Endothelial cell of umbilical vein (primary cell): ENCODE measurements at regions not wholly inside any gene's neighbourhood (a gene's known extent, or its start where the extent isn't known, plus 50 kb on each side); places are given as distances from the start of the nearest gene placed in this dataset.

Source experiments
- BruUV-seq: library from RNA; stranded (reverse); fragments of 400-500 nt; replicated peaks from 2 replicates; lab custom pipeline; 2021; lab: Mats Ljungman, UMichigan
- CTCF ChIA-PET: fragments of 300-600, 350-600 bp; sonication (Branson Sonifier 250); formaldehyde crosslinking; loops from one replicate; lab custom pipeline; 2021; ENCODE audit warnings: antibody characterized with exemption, inconsistent platforms; lab: Charles Lee
- POLR2A ChIA-PET: fragments of 300-600, 350-600 bp; sonication (Branson Sonifier 250); formaldehyde crosslinking; loops from one replicate; lab custom pipeline; 2021; ENCODE audit warnings: antibody characterized with exemption, inconsistent platforms; lab: Charles Lee
- DNase-seq: peaks from one replicate; pipeline ENCODE4 v3.0.0-alpha.2; 2011; ENCODE audit warnings: low read depth, low spot score
- FAIRE-seq: peaks from 2 replicates; lab custom pipeline; 2011; peaks lifted over from hg19 to GRCh38; lab: Jason Lieb, UNC
- H2AFZ ChIP-seq: 2 replicates; pipeline ENCODE4 v1.6.0; 2012; ENCODE audit warnings: low read depth, low read length, control low read depth, inconsistent platforms
- H3K27ac ChIP-seq: 2 replicates; pipeline ENCODE4 v1.5.1; 2011; ENCODE audit warnings: low read depth, mild to moderate bottlenecking, control low read depth, low read length, moderate library complexity; ENCODE audit not compliant: insufficient read depth
- H3K27me3 ChIP-seq, 2 experiments: 2 replicates each; pipeline versions ENCODE4 v1.6.0 to v1.6.1; 2011; ENCODE audit warnings: low read length in 2 of 2, mixed read lengths in 1 of 2; ENCODE audit not compliant: control insufficient read depth in 2 of 2, insufficient read depth in 2 of 2
- H3K36me3 ChIP-seq, 2 experiments: 2 replicates in 1 of 2; 3 replicates in 1 of 2; pipeline ENCODE4 v1.5.1; 2011; ENCODE audit warnings: low read length in 2 of 2, mild to moderate bottlenecking in 1 of 2, moderate library complexity in 1 of 2; ENCODE audit not compliant: control insufficient read depth in 2 of 2, insufficient read depth in 2 of 2; ENCODE audit errors: extremely low read depth in 1 of 2
- H3K4me1 ChIP-seq: 3 replicates; pipeline ENCODE4 v1.5.1; 2011; ENCODE audit warnings: mild to moderate bottlenecking, low read length; ENCODE audit not compliant: control insufficient read depth, insufficient read depth; ENCODE audit errors: extremely low read depth
- H3K4me2 ChIP-seq: 2 replicates; pipeline ENCODE4 v1.6.1; 2011; ENCODE audit warnings: low read length, control low read depth, mixed read lengths; ENCODE audit not compliant: insufficient read depth
- H3K4me3 ChIP-seq, 3 experiments: fragments of 200-600 bp in 1 of 3; sonication (generic), shearing (Covaris generic) in 1 of 3; replicated peaks in 1 of 3; 2 replicates each; pipeline ENCODE4 v1.5.1; 2011 to 2016; ENCODE audit warnings: control low read depth in 3 of 3, low read length in 3 of 3, mild to moderate bottlenecking in 2 of 3, inconsistent platforms in 1 of 3, low read depth in 1 of 3, moderate library complexity in 1 of 3; ENCODE audit not compliant: insufficient read depth in 1 of 3
- H3K79me2 ChIP-seq: 2 replicates; pipeline ENCODE4 v1.6.0; 2012; ENCODE audit warnings: low read length, inconsistent platforms; ENCODE audit not compliant: control insufficient read depth, insufficient read depth
- H3K9ac ChIP-seq: replicated peaks from 2 replicates; pipeline ENCODE3; 2011; ENCODE audit warnings: low read length, control low read depth; ENCODE audit not compliant: insufficient read depth; ENCODE audit errors: extremely low read depth
- H3K9me1 ChIP-seq: replicated peaks from 3 replicates; pipeline ENCODE4 v1.6.0; 2011; ENCODE audit warnings: mild to moderate bottlenecking, low read length; ENCODE audit not compliant: control insufficient read depth, insufficient read depth; ENCODE audit errors: extremely low read depth
- H3K9me3 ChIP-seq: replicated peaks from 2 replicates; pipeline ENCODE4 v1.5.1; 2012; ENCODE audit warnings: low read length, inconsistent platforms; ENCODE audit not compliant: control insufficient read depth, insufficient read depth
- H4K20me1 ChIP-seq: replicated peaks from 2 replicates; pipeline ENCODE3; 2011; ENCODE audit warnings: mild to moderate bottlenecking, low read length; ENCODE audit not compliant: control insufficient read depth, insufficient read depth; ENCODE audit errors: extremely low read depth
- CTCF ChIP-seq, 2 donors: IDR thresholded peaks; 1 replicate in 1 of 2; 2 replicates in 1 of 2; pipeline ENCODE4 v1.5.1; 2011; ENCODE audit warnings: low read length in 2 of 2, mild to moderate bottlenecking in 2 of 2, moderate library complexity in 2 of 2, control low read depth in 1 of 2, inconsistent platforms in 1 of 2, low read depth in 1 of 2; ENCODE audit not compliant: insufficient read depth in 1 of 2; ENCODE audit errors: extremely low read depth in 1 of 2
- EZH2 ChIP-seq: IDR thresholded peaks from 2 replicates; pipeline ENCODE4 v1.6.1; 2012; ENCODE audit warnings: borderline replicate concordance, low read depth, mild to moderate bottlenecking, moderate library complexity, low read length, inconsistent platforms; ENCODE audit not compliant: severe bottlenecking
- FOS ChIP-seq: IDR thresholded peaks from 2 replicates; pipeline ENCODE4 v1.6.1; 2011; ENCODE audit warnings: mild to moderate bottlenecking, low read length, moderate library complexity, borderline replicate concordance; ENCODE audit not compliant: insufficient read depth
- GATA2 ChIP-seq: IDR thresholded peaks from 2 replicates; pipeline ENCODE4 v1.7.0; 2011; ENCODE audit warnings: low read depth, mild to moderate bottlenecking, moderate library complexity, mixed read lengths, low read length; ENCODE audit not compliant: insufficient read length, insufficient read depth
- JUN ChIP-seq: IDR thresholded peaks from 2 replicates; pipeline ENCODE4 v1.6.1; 2011; ENCODE audit warnings: borderline replicate concordance, low read depth; ENCODE audit not compliant: insufficient read length, insufficient read depth
- MYC ChIP-seq: IDR thresholded peaks from one replicate; pipeline ENCODE4 v1.6.1; 2011; ENCODE audit warnings: mild to moderate bottlenecking, low read depth, low read length
- POLR2A ChIP-seq: IDR thresholded peaks from 2 replicates; pipeline ENCODE4 v1.6.1; 2012; ENCODE audit warnings: low read depth, mild to moderate bottlenecking, control low read depth, low read length
- POLR2AphosphoS5 ChIP-seq: IDR thresholded peaks from 2 replicates; pipeline ENCODE4 v1.6.1; 2012; ENCODE audit warnings: low read depth, mild to moderate bottlenecking, control low read depth, low read length, moderate library complexity; ENCODE audit not compliant: insufficient read depth
- dilution Hi-C: fragments of 300-500 bp; cut with MboI; formaldehyde crosslinking; loops from one replicate; pipeline ENCODE4 v1.15.0; 2019; ENCODE audit warnings: low sequenced_read_pairs; ENCODE audit not compliant: extremely low pct_ligation_motif_present
- intact Hi-C: fragments of 100-400 bp; cut with micrococcal nuclease; formaldehyde crosslinking; loops from one replicate; pipeline ENCODE4 v1.10.0; 2022
- TF ChIP-seq, protein P1 (sequence below): IDR thresholded peaks from 2 replicates; pipeline ENCODE4 v1.6.1; 2011; ENCODE audit not compliant: insufficient read depth, insufficient read length

- TF ChIP-seq POLR2A (no peak), GATA2 (no peak), JUN (no peak), EZH2 (no peak), FOS (no peak), CTCF (IDR thresholded peaks at IDR 0.05; ENCODE audit: extremely low read depth in 1 of 2, insufficient read depth in 1 of 2, low read depth in 1 of 2, low read length in 2 of 2) (no peak), MYC (no peak), POLR2AphosphoS5 (no peak)
- TF ChIP-seq, protein P1, sequence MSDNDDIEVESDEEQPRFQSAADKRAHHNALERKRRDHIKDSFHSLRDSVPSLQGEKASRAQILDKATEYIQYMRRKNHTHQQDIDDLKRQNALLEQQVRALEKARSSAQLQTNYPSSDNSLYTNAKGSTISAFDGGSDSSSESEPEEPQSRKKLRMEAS, result no peak
- Histone ChIP-seq H4K20me1 (no peaks in the 10 kb centered on the region), H3K27me3 (no peaks in the 10 kb centered on the region), H3K4me2 (no peak overlapping the region), H3K27ac (no peak overlapping the region), H3K9ac (no peak overlapping the region), H3K9me3 (peaks cover 4% of the 10 kb centered on the region), H2AFZ (no peak overlapping the region), H3K36me3 (no peaks in the 10 kb centered on the region), H3K4me3 (no peak overlapping the region), H3K79me2 (no peaks in the 10 kb centered on the region), H3K4me1 (no peaks in the 10 kb centered on the region), H3K9me1 (no peaks in the 10 kb centered on the region)
- DNase-seq (no peak), FAIRE-seq (no peak)
- dilution Hi-C loops (no loop called here), intact Hi-C loops (no loop called here)
- POLR2A ChIA-PET, result no interaction called here
- CTCF ChIA-PET, result no interaction called here
- BruUV-seq, result no TSS peak
These were observed 1501.5 kb upstream of the TENM3 start for GRCh38 chr4:180741703-180742102.
